ENCODE measurements at regions not wholly inside any gene's neighbourhood (a gene's known extent, or its start where the extent isn't known, plus 50 kb on each side); places are given as distances from the start of the nearest gene placed in this dataset.

GRCh38 chr12:98296462-98297079, 218.8 kb upstream of the TMPO start:
- H3K36me3 Mint-ChIP-seq (ENCODE audit: low read depth): no peaks in the 10 kb centered on the region

DNA sequence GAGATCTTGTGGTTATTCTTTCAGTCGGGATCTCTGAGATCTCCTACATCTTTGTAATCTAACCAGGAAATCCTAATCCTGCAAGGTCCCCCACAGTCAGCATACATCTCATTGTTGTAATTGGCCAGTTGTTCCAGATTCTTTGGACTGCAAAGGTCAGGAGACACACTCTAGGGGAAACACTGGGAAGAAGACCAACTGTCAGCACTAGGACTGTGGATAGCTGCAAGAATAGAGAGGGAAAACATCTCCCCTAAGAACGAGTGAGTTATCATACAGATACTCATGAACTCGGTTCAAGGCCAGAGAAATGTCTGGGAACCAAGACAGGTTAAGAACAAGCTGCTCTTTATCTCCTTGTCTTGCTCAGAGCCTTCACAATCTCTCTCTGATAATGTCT, 217.9 kb upstream of the TMPO start:
- Mint-ChIP-seq H3K4me1 (no peaks in the 10 kb centered on the region), H3K27me3 (peaks cover 5% of the 10 kb centered on the region), H3K36me3 (ENCODE audit: low read depth) (no peaks in the 10 kb centered on the region), H3K4me3 (no peak overlapping the region), H3K9me3 (no peaks in the 10 kb centered on the region), H3K27ac (no peak overlapping the region)
- intact Hi-C loops (cut with micrococcal nuclease): no loop called here
- no peak for DNase-seq

More at GRCh38 chr12:98296462-98297079, 218.8 kb upstream of the TMPO start:
- DNase-seq: no peak
- intact Hi-C loops (cut with micrococcal nuclease): no loop called here
- Mint-ChIP-seq H3K9me3 (no peaks in the 10 kb centered on the region), H3K27me3 (peaks cover 6% of the 10 kb centered on the region), H3K4me1 (no peaks in the 10 kb centered on the region), H3K4me3 (no peak overlapping the region), H3K27ac (no peak overlapping the region)

GRCh38 chr12:98308141-98308540, 207.2 kb upstream of the TMPO start:
- no peak for DNase-seq
- no peaks in the 10 kb centered on the region for H3K4me1 Mint-ChIP-seq
- H3K9me3 Mint-ChIP-seq: no peaks in the 10 kb centered on the region
- no peaks in the 10 kb centered on the region for H3K27me3 Mint-ChIP-seq
- H3K27ac Mint-ChIP-seq: no peak overlapping the region
- no peaks in the 10 kb centered on the region for H3K36me3 Mint-ChIP-seq (ENCODE audit: low read depth)
- H3K4me3 Mint-ChIP-seq: no peak overlapping the region
- intact Hi-C loops (cut with micrococcal nuclease): no loop called here

- intact Hi-C loops (cut with micrococcal nuclease): no loop called here
- H3K4me1 Mint-ChIP-seq: no peaks in the 10 kb centered on the region
- peaks cover 11% of the 10 kb centered on the region for H3K27me3 Mint-ChIP-seq
- no peak overlapping the region for H3K4me3 Mint-ChIP-seq
- no peak overlapping the region for H3K27ac Mint-ChIP-seq
- no peaks in the 10 kb centered on the region for H3K9me3 Mint-ChIP-seq
- no peaks in the 10 kb centered on the region for H3K36me3 Mint-ChIP-seq (ENCODE audit: low read depth)
- no peak for DNase-seq
Measured at GRCh38 chr12:98317939-98318899, 197.2 kb upstream of the TMPO start.

GRCh38 chr12:98319716-98320425, 195.5 kb upstream of the TMPO start:
- Mint-ChIP-seq H3K4me3 (no peak overlapping the region), H3K27ac (no peak overlapping the region), H3K9me3 (no peaks in the 10 kb centered on the region), H3K36me3 (ENCODE audit: low read depth) (no peaks in the 10 kb centered on the region), H3K4me1 (no peaks in the 10 kb centered on the region), H3K27me3 (peaks cover 8% of the 10 kb centered on the region)
- no peak for DNase-seq
- intact Hi-C loops (cut with micrococcal nuclease): no loop called here

- Mint-ChIP-seq H3K27me3 (peaks cover 5% of the 10 kb centered on the region), H3K9me3 (no peaks in the 10 kb centered on the region), H3K27ac (no peak overlapping the region), H3K36me3 (ENCODE audit: low read depth) (no peaks in the 10 kb centered on the region), H3K4me1 (no peaks in the 10 kb centered on the region), H3K4me3 (no peak overlapping the region)
- intact Hi-C loops (cut with micrococcal nuclease): no loop called here
- DNase-seq: no peak
Measured at GRCh38 chr12:98325003-98325402, 190.4 kb upstream of the TMPO start.

GRCh38 chr12:98328467-98328866, 186.9 kb upstream of the TMPO start:
- intact Hi-C loops (cut with micrococcal nuclease): no loop called here
- Mint-ChIP-seq H3K27me3 (peaks cover 1% of the 10 kb centered on the region), H3K4me3 (no peak overlapping the region)

DNA sequence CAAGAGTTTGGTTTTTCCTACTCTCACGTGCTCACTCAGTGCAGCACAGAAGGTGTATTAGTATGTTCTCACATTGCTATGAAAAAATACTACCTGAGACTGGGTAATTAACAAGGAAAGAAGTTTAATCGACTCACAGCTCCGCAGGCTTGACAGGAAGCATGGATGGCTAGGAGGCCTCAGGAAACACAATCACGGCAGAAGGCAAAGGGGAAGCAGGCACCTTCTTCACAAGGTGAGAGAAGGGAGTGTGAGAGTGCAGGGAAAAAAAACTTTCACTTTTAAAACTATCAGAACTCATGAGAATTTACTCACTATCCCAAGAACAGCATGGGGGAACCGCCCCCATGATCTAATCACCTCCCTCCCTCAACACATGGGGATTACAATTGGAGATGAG, 185.8 kb upstream of the TMPO start:
- intact Hi-C loops (cut with micrococcal nuclease): no loop called here
- DNase-seq: no peak
- Mint-ChIP-seq H3K9me3 (no peaks in the 10 kb centered on the region), H3K36me3 (ENCODE audit: low read depth) (no peaks in the 10 kb centered on the region), H3K27ac (no peak overlapping the region), H3K4me3 (no peak overlapping the region), H3K4me1 (no peaks in the 10 kb centered on the region), H3K27me3 (peaks cover 1% of the 10 kb centered on the region)

More at GRCh38 chr12:98328467-98328866, 186.9 kb upstream of the TMPO start:
- Mint-ChIP-seq H3K4me1 (no peaks in the 10 kb centered on the region), H3K27ac (no peak overlapping the region), H3K36me3 (ENCODE audit: low read depth) (no peaks in the 10 kb centered on the region), H3K9me3 (no peaks in the 10 kb centered on the region)
- DNase-seq: no peak

- H3K27ac Mint-ChIP-seq: no peak overlapping the region
- no peaks in the 10 kb centered on the region for H3K4me1 Mint-ChIP-seq
- no peak for DNase-seq
- H3K4me3 Mint-ChIP-seq: no peak overlapping the region
- intact Hi-C loops (cut with micrococcal nuclease): no loop called here
- H3K36me3 Mint-ChIP-seq (ENCODE audit: low read depth): no peaks in the 10 kb centered on the region
- no peaks in the 10 kb centered on the region for H3K9me3 Mint-ChIP-seq
- peaks cover 8% of the 10 kb centered on the region for H3K27me3 Mint-ChIP-seq
Measured at GRCh38 chr12:98332642-98333041, 182.7 kb upstream of the TMPO start.

DNA sequence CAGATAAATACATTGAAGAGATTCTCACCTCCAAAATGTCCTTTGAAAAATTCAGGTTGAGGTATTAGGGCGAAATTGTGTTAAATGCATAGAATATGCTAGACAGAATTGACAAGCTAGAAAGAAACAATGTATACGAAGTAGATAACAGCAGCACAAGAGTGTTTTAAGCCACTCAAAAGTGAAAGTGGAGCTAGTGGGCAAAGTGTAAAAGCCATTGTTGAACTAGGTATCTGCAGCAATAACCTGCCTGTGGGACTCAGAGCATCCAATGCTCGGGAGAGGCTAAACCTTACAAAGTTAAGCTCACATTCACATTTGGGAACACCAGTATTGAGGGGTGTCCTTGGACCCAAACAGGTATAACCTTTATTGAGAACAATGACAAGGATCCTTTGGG, 180.6 kb upstream of the TMPO start:
- no peak for DNase-seq
- H3K27me3 Mint-ChIP-seq: peaks cover 13% of the 10 kb centered on the region
- no peak overlapping the region for H3K4me3 Mint-ChIP-seq
- no peak overlapping the region for H3K27ac Mint-ChIP-seq
- H3K9me3 Mint-ChIP-seq: no peaks in the 10 kb centered on the region
- H3K4me1 Mint-ChIP-seq: no peaks in the 10 kb centered on the region
- intact Hi-C loops (cut with micrococcal nuclease): no loop called here
- H3K36me3 Mint-ChIP-seq (ENCODE audit: low read depth): no peaks in the 10 kb centered on the region

- intact Hi-C loops (cut with micrococcal nuclease): no loop called here
- peaks cover 14% of the 10 kb centered on the region for H3K27me3 Mint-ChIP-seq
- DNase-seq: no peak
- no peak overlapping the region for H3K4me3 Mint-ChIP-seq
- no peak overlapping the region for H3K27ac Mint-ChIP-seq
- H3K36me3 Mint-ChIP-seq (ENCODE audit: low read depth): no peaks in the 10 kb centered on the region
- no peaks in the 10 kb centered on the region for H3K4me1 Mint-ChIP-seq
- H3K9me3 Mint-ChIP-seq: no peaks in the 10 kb centered on the region
Measured at GRCh38 chr12:98341026-98341425, 174.4 kb upstream of the TMPO start.

DNA sequence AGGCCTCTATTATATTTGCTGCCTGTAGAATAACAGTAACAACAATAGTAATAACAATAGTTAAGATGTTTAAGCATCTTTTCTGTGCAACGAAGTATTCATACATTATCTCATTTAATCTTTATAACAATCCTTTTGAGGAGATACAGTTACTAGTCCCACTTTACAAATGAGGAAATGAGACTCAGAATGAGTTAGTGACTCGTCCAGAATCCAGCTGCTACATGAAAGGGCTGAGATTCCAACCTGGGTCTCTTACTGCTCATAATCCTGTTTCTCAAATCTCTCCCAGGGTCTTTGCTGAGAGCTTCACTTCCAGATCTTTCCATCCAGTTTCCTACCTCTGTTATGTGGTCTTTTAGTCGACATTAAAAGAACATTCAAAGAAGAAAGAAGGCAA, 173.7 kb upstream of the TMPO start:
- DNase-seq: no peak
- Mint-ChIP-seq H3K4me1 (no peaks in the 10 kb centered on the region), H3K27me3 (peaks cover 13% of the 10 kb centered on the region), H3K9me3 (no peaks in the 10 kb centered on the region), H3K27ac (no peak overlapping the region), H3K4me3 (no peak overlapping the region), H3K36me3 (ENCODE audit: low read depth) (no peaks in the 10 kb centered on the region)
- intact Hi-C loops (cut with micrococcal nuclease): no loop called here

- no peaks in the 10 kb centered on the region for H3K9me3 Mint-ChIP-seq
- peaks cover 10% of the 10 kb centered on the region for H3K27me3 Mint-ChIP-seq
- no peak overlapping the region for H3K27ac Mint-ChIP-seq
- DNase-seq: no peak
- no peaks in the 10 kb centered on the region for H3K4me1 Mint-ChIP-seq
- no peaks in the 10 kb centered on the region for H3K36me3 Mint-ChIP-seq (ENCODE audit: low read depth)
- intact Hi-C loops (cut with micrococcal nuclease): no loop called here
- H3K4me3 Mint-ChIP-seq: no peak overlapping the region
Measured at GRCh38 chr12:98343002-98343567, 172.3 kb upstream of the TMPO start.

Measured in activated CD4-positive, alpha-beta T cell treated with anti-CD3 and anti-CD28 coated beads, Interleukin-2, amount 10 ng/mL, durations not matched to agents 24 days and 14 days (primary cell).